DND-41 (cell line): ENCODE measurements at regions not wholly inside any gene's neighbourhood (a gene's known extent, or its start where the extent isn't known, plus 50 kb on each side); places are given as distances from the start of the nearest gene placed in this dataset.

Experiments
- CTCF ChIP-seq: IDR thresholded peaks from 2 replicates; pipeline ENCODE4 v1.5.1; 2012; ENCODE audit warnings: borderline replicate concordance, low read length, moderate library complexity, mild to moderate bottlenecking; ENCODE audit not compliant: poor library complexity, severe bottlenecking; ENCODE audit errors: extremely low read depth
- EZH2 ChIP-seq: IDR thresholded peaks from 3 replicates; pipeline ENCODE4 v1.6.1; 2012; ENCODE audit warnings: borderline replicate concordance, low read depth, mild to moderate bottlenecking, moderate library complexity, low read length, inconsistent platforms; ENCODE audit not compliant: severe bottlenecking

- TF ChIP-seq CTCF: no peak
- TF ChIP-seq EZH2: no peak
Observed at GRCh38 chr12:41920355-41920754, 224.3 kb downstream of the GXYLT1 start.
